Pons (tissue), 1 donor: ENCODE measurements at regions not wholly inside any gene's neighbourhood (a gene's known extent, or its start where the extent isn't known, plus 50 kb on each side); places are given as distances from the start of the nearest gene placed in this dataset.
"Not testable (repeated sequence)": the region's sequence is repeated elsewhere in the genome, so short reads cannot be mapped to it uniquely, and the experiment has no call there.

ENCODE experiments used
- DNase-seq: peaks from one replicate; pipeline ENCODE4 v3.0.0-alpha.2; 2016; ENCODE audit warnings: low spot score

DNA sequence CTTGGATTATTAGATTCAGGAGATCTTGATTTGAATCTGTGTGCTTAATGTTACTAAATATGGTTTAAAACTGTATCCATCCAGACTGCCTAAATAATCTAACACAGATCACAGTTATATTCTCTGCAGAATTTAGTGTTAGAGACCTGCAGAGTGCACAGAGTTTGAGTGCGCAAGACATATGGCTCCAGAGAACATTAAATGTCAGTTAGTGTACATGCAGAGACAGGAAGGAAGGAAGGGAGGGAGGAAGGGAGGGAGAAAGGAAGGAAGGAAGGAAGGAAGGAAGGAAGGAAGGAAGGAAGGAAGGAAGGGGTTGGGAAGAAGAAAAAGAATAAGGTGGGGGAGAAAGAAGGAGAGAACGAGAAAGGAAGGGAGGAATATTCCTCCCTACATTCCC, 210.0 kb upstream of the COX7C start:
- DNase-seq, result no peak

GRCh38 chr5:86411596-86411995, 206.1 kb upstream of the COX7C start:
- no peak for DNase-seq

DNA sequence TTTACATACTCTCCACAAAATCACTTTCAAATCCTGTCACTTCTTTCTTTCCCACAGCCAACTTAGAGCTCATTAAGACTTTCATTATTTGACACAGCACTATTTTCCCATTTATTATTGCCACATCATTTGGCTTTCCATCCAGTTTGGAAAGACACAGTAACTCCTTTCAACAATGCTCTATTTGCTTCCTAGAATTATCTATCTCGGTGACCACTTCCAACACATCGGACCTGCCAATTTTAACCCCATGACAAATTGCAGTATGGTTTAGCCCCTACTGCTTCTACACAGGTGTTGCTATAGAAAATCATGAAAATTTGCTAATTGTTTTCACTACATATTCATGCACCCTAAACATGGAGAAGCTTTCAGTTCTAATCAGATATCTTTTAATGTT, 190.6 kb upstream of the COX7C start:
- no peak for DNase-seq

- DNase-seq, result no peak
Measured at GRCh38 chr5:86439593-86440110, 178.1 kb upstream of the COX7C start.

DNA sequence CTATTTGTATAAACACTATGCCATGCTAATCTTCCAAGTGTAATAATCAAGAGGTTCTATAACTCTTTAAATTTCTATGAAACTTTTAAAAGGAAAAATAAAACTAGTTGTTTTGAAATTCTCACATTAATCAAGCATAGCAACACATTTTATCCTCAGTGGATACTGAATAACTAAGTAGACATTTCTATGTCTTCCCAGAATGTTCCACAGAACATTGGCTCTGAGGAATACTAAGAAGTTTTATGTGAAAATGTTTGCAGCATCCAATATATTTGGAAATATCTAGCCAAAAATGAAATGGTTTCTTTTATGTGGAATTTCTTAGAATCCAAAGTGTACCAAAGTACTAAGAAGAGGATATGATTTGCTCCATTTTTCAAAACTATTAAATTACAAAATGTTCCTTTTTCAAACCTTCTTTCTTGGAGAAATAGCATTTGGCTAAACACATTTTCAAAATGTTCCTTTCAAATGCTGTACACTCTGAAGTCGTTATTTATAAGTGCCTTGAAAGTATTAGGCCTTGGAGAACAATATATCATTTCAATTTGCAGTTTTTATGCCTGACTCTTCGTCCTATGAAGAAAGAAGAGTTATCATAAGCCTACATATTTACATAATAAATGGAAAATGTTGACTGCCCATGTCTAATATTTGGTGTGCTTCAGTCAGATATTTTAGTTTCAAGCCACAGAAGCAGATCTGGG, 175.6 kb upstream of the COX7C start:
- no peak for DNase-seq

DNA sequence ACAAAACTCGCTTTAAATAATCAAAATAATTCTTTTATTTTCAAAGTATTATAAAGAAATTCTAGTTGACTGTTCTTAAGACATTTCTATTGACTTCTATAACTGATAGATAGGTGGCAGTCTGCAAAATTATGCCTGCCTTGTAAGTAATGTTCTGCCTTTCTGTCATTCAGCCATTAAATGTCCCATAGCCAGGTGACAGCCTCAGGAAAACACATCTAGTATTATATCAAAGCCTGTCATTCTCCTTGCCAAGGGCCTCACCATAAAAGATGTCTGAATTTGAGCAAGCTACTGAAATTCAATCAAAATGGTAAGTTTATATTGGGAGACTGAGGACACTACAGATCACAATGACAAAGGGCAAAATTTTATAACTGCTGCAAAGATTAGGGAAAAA, 170.4 kb upstream of the COX7C start:
- DNase-seq, result no peak

- no peak for DNase-seq
Measured at GRCh38 chr5:86452251-86452650, 165.5 kb upstream of the COX7C start.

GRCh38 chr5:86460519-86460918, 157.2 kb upstream of the COX7C start:
- DNase-seq, result no peak

- DNase-seq, result no peak
Measured at GRCh38 chr5:86461169-86461956, 156.4 kb upstream of the COX7C start.

GRCh38 chr5:86463339-86463738, 154.4 kb upstream of the COX7C start:
- DNase-seq, result no peak

DNA sequence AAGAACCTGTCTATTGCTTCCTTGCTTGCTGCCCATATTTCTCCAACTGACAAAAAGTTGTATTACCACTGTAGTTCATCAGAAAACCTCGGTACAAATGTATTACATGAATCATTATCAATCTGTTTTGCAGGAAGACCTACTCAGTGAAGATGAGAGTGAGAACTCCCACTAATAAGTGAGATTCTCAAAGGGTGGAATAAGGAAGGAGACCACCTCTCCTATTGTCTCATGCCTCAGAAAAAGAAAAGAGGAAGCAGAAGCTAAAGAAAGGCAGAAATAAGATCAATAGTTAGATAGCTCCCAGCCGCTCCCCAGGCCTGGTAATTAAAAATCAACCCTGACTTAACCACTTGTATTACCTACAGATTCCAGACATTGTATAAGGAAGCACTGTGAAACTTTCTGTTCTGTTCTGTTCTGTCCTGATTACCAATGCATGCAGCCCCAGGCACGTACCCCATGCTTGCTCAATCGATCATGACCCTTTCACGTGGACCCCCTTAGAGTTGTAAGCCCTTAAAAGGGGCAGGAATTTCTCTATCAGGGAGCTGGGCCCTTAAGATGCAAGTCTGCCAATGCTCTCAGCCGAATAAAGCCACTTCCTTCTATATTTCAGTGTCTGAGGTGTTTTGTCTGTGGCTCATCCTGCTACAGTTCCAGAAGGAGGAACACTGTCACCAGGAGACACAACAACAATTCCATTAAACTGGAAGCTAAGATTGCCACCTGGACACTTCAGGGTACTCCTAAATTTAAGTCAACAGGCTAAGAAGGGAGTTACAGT, 152.5 kb upstream of the COX7C start:
- DNase-seq, result no peak

GRCh38 chr5:86466721-86467120, 151.0 kb upstream of the COX7C start:
- not testable (repeated sequence) for DNase-seq

DNA sequence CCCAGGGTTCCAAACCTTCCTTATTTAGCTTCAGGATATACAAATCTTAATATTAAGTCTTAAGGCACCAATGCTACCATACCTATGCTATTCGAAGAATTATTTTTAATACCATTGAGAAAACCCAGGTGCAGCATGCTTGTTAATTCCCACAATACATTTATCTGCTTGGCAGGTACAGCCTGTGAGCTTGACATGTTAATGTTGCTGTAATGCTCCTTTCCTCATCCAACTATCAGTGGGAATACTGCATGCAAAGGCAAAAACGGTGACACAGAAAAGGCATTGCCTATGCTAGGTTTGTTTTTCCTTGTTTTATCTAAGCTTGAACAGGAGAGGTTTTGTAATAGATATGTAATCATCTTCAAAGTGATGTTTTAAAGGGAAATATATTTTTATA, 135.7 kb upstream of the COX7C start:
- no peak for DNase-seq

GRCh38 chr5:86493777-86494176, 124.0 kb upstream of the COX7C start:
- no peak for DNase-seq

- DNase-seq, result peak; percentile 24
Measured at GRCh38 chr5:86500947-86501346, 116.8 kb upstream of the COX7C start.

DNA sequence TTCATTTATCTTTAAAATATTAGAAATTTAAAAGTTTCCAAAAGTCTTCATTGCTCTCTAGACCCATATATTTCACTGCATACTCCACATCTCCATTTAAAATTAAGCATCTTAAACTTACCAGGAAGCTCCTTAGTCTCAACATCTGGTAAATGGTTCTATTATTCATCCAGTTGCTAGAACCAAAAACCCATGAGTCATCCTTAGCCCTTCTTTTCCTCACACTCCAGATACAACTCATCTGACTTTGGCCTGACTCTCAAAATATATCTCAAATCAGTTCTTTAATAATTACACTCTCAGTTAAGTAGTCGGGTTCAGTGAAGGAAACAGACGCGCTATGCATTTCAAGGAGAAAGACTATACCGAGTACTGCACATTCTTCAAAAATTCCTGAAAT, 110.2 kb upstream of the COX7C start:
- DNase-seq, result no peak

GRCh38 chr5:86510330-86510915, 107.3 kb upstream of the COX7C start:
- not testable (repeated sequence) for DNase-seq

GRCh38 chr5:86523718-86524117, 94.0 kb upstream of the COX7C start:
- no peak for DNase-seq

GRCh38 chr5:86525622-86526021, 92.1 kb upstream of the COX7C start:
- DNase-seq, result no peak

GRCh38 chr5:86526811-86527348, 90.9 kb upstream of the COX7C start:
- DNase-seq, result no peak

- DNase-seq, result no peak
Measured at GRCh38 chr5:86532429-86532828, 85.3 kb upstream of the COX7C start.

GRCh38 chr5:86536396-86536795, 81.3 kb upstream of the COX7C start:
- no peak for DNase-seq
